Stimulated activated CD4-positive, alpha-beta T cell treated with anti-CD3 and anti-CD28 coated beads, Interleukin-15, amount 100 ng/mL, for 48 hours (primary cell): ENCODE measurements at regions not wholly inside any gene's neighbourhood (a gene's known extent, or its start where the extent isn't known, plus 50 kb on each side); places are given as distances from the start of the nearest gene placed in this dataset.
A peak's percentile ranks its signal among the peaks of the same experiment; 100 is the strongest.
"Not testable (repeated sequence)": the region's sequence is repeated elsewhere in the genome, so short reads cannot be mapped to it uniquely, and the experiment has no call there.

Experiments used
- DNase-seq, 2 donors: peaks; one replicate each; pipeline ENCODE4 v3.0.0-alpha.2; 2020; ENCODE audit warnings: low read depth in 2 of 2

DNA sequence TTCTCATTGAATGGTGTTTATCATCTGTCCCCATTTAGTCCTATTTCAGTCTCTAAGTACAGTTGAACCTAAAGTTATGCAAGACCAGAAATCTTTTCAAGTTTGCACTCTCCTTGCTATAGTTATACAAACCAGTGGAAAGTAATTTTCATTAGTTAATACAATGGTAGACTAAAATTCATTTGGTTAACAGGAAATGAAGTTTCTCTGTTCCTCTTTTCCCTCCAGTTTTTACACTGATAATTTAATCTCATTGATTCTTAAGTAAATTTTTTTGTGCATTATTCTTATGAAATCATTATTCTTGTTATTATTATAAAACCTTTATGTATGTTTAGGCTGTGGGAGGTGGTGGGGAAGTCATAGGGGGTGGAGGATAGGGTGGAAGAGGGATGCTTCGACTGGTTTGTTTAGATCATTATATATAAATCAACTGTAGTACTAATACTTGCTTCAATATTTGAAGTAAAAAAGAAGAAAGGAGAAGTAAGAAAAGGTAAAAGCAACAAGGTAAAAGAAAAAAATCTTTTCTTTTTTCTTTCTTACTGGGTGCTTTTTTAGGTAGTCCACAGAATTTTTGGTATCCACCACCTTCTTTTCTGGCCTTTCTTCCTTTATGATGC, 104.1 kb downstream of the GPR85 start:
- no peak for DNase-seq

GRCh38 chr7:112981966-112982365, 104.7 kb downstream of the GPR85 start:
- no peak for DNase-seq

DNA sequence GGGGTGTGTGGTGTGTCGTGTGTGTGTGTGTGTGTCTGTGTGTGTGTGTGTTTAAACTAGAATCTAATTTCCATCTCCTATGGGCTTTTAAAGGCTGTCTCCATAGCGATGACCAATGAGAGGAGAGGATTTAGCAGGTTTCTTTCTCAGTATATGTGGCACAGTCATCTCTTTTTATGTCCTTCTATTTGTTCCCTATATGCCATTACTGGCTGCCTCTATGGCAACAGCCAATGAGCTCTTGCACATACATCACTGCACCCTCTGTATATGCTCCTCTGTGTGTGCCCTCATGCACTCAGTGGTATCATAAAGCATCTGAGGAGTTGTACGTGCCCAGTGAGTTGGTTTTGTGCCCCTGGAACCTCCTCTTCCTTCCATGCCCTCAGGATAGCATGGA, 107.6 kb downstream of the GPR85 start:
- not testable (repeated sequence) for DNase-seq

DNA sequence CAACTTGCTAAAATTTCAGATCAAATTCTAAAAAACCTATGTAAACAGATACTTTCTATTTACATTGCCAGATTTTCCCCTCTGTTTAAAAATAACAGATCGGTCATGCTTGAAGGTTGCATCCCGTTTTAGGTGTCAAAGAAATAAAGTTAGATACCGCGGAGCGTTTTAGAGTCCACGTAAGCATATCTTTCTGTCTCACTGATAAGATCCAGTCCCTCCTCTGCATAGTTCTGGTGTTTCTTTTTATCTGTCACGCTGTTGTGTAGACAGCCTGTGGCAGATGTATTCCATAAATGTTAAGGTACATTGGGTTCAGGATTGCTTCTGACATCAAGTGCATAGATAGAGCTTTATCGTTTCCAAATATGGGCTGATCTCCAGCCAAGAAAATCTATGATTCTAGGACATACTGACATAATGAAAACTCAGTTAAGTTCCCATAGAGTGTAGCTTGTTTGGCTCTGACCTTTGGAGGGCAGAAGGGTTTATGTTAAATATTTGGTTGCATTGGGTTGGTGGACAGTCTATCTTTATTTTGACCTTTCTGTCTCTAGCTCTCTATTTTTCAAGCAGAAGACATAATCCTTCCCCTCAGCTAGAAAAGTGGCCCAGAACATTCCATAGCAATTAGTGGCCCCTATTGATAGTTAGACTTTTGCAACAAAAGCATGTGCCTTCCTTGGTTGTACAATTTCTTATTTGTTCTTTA, 109.2 kb downstream of the GPR85 start:
- not testable (repeated sequence) for DNase-seq

GRCh38 chr7:112970771-112971170, 115.9 kb downstream of the GPR85 start:
- no peak for DNase-seq

DNA sequence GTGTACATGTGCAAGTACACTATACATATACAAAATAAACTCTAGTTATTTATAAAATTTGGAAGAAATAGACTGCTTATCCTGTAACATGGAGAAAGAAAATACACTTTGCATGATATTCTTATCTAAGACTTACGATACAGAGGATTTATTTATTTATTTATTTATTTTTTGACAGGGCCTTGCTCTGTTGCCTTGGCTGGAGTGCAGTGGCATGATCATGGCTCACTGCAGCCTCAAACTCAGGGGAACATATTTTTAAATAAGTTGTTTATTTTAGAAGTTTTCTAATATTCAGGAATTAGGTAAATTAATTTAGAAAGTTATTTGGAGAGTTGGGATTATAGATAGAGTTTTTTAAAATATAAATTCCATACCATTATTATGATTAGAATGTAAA, 116.7 kb downstream of the GPR85 start:
- DNase-seq = no peak

DNA sequence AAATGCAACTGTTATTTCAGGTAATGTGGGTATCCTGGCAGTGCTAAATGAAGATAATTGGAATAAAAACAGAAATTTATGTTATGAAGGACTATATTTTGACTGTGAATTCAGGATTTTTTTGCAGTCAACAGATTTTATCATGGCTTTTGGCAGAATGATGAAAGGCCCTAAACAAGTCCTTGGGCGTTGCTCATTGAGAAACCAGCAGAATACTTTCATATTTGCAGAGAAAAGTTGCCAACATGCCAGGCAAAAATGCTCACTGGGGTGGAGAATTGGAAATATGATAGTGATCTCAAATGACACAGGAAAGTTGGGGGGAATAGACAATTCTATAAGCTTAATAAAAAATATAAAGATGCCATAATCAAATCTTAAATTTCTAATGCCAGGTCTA, 121.1 kb downstream of the GPR85 start:
- DNase-seq = no peak

- no peak for DNase-seq
Measured at GRCh38 chr7:112963634-112964033, 123.0 kb downstream of the GPR85 start.

- no peak for DNase-seq
Measured at GRCh38 chr7:112962815-112963214, 123.8 kb downstream of the GPR85 start.

DNA sequence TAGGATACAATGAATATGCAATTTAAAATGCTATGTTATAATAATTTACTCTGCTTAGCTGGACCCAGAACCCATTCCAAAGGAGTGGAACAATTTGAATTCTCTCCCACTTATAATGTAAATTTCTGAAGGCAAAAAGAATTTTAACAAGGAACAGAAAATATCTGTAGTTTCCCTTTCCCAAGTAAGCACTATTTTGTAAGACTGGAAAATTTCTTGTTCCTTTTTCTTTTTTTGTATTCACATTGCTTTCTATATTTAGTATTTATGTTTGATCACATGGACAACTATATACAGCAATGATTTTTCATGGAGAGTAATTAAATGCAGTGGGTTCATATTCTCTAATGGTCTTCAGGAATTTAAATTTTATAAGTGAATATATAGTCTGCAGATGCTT, 127.4 kb downstream of the GPR85 start:
- no peak for DNase-seq

- DNase-seq = no peak
Measured at GRCh38 chr7:112958775-112959174, 127.9 kb downstream of the GPR85 start.

GRCh38 chr7:112957901-112958300, 128.7 kb downstream of the GPR85 start:
- no peak for DNase-seq

DNA sequence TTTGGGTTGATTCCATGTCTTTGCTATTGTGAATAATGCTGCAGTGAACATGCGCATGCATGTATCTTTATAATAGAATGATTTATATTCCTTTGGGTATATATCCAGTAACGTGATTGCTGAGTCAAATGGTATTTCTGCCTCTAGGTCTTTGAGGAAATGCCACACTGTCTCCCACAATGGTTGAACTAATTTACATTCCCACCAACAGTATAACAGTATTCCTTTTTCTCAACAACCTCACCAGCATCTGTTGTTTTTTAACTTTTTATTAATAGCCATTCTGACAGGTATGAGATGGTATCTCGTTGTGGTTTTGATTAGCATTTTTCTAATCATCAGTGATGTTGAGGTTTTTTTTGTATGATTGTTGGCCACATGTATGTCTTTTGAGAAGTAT, 133.6 kb downstream of the GPR85 start:
- DNase-seq = not testable (repeated sequence)

DNA sequence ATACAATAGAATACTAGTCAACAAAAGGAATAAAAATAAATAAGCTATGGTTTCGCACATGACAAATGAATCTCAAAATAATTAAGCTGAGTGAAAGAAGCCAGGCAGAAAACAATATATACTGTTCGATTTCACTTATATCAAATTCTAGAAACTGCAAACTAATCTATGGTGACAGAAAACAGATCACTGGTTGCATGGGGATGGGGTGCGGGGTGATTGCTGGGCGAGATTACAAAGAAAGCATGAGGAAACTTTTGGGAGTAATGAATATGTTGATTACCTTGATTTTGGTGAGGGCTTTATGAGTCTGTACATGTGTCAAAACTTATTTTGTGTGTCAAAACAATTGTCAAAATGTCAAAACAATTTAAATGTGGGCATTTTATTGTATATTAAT, 135.6 kb downstream of the GPR85 start:
- no peak for DNase-seq

DNA sequence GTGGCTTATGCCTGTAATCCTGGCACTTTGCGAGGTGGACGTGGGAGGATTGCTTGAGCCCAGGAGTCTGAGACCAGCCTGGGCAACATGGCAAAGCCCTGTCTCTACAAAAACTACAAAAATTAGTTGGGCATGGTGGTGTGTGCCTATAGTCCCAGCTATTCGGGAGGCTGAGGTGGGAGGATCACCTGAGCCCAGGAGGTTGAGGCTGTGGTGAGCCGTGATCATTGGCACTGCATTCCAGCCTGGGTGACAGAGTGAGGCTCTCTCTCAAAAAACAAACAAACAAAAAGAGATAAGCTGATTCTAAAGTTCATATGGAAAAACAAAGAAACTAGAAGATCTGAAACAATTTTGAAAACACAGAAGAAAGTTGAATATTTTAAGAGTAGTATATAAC, 136.9 kb downstream of the GPR85 start:
- not testable (repeated sequence) for DNase-seq

- no peak for DNase-seq
Measured at GRCh38 chr7:112946350-112946749, 140.3 kb downstream of the GPR85 start.

GRCh38 chr7:112945046-112945445, 141.6 kb downstream of the GPR85 start:
- no peak for DNase-seq

GRCh38 chr7:112942981-112943380, 143.6 kb downstream of the GPR85 start:
- no peak for DNase-seq

DNA sequence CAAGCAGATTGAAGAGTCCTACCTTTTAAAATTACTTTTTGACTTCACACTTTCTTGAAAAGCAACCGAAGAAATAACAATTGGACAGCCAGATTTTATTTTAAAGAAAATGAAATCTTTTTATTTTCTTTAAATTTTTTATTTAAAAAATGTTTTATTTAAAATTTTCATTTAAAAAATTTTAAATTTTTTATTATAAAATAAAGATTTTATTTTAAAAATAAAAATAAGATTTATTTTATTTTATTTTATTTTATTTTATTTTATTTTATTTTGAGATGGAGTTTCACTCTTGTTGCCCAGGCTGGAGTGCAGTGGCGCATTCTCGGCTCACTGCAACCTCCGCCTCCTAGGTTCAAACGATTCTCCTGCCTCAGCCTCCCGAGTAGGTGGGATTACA, 144.5 kb downstream of the GPR85 start:
- DNase-seq = not testable (repeated sequence)

DNA sequence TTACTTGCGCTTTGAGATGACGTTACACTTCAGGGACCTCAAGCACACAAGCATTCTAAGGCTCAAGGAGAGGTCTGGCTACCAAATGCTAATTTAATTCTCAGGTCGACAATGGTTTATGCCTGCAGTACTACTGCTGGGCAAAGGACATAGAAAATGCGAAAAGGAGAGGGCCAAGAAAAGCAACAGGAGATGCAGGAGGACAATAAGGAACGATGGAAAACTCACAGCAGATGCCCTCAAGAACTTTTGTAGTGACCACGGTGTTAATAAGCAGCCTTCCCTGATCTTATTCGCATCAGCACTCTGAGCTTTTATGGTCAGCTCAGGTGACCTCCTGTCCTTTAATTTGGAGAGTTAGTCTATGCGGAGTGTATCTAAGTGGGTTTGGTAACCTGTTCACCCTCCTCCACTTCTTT, 146.3 kb downstream of the GPR85 start:
- no peak for DNase-seq

DNA sequence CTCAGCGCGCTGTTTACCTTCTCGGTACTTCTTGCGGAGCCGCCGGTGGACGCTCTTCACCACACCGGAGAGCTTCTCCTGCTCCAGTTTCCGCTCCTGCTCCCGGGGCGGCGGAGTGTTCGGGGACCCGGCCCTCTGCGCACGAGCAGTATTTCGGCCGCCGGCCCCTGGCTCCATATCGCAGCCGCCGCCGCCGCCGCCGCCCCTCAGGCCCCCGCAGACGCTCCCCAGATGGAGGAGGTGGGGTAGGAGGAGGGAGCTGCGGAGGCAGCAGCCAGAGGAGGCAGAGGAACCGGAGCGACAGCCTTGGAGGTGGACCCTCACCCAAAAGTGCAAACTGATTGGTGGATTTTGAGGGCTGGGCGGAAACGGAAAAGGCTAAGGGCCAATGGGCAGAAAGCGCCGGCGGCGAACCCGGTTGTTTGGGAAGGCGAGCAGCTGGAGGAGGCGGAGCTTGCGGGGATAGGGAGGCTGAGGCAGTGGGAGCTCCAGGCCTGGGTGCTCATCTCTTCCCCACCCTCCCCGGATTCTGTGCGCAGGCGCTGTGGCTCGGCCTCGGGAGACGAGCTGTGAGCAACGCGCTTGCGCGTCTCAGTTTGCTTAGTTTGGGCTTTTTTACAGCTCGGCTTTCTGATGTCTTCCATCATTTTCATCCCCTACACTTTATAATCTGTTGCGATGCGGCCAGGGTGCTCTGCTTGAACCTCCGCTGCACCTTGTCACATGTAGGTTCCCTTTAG, 146.9 kb downstream of the GPR85 start:
- peak; percentile 98 for DNase-seq

GRCh38 chr7:112938863-112939573, 147.6 kb downstream of the GPR85 start:
- DNase-seq = peak in 1 of 2 donors; percentile 24
